PC-3 (cell line): ENCODE measurements at regions not wholly inside any gene's neighbourhood (a gene's known extent, or its start where the extent isn't known, plus 50 kb on each side); places are given as distances from the start of the nearest gene placed in this dataset.

ENCODE experiments used
- ATAC-seq: fragments of 200-7000 bp; cut with Tn5 transposase; 2 replicates; pipeline ENCODE4 v1.9.1; 2020; ENCODE audit warnings: mild to moderate bottlenecking, moderate library complexity
- BruUV-seq: library from RNA; stranded (reverse); fragments of 400-500 nt; replicated peaks from 2 replicates; lab custom pipeline; 2021; lab: Mats Ljungman, UMichigan
- CTCF ChIA-PET: fragments of 300-600 bp; sonication (Branson Sonifier 250); formaldehyde crosslinking; loops from one replicate; lab custom pipeline; 2022; ENCODE audit warnings: antibody characterized with exemption; lab: Charles Lee
- POLR2A ChIA-PET: fragments of 300-600 bp; sonication (Branson Sonifier 250); formaldehyde crosslinking; loops from one replicate; lab custom pipeline; 2022; ENCODE audit warnings: antibody characterized with exemption; ENCODE audit not compliant: unreplicated experiment; lab: Charles Lee
- DNase-seq: peaks from one replicate; pipeline ENCODE4 v3.0.0-alpha.2; 2015
- H2AFZ ChIP-seq: fragments of 300-600 bp; sonication (generic); 2 replicates; pipeline ENCODE4 v1.6.0; 2016; ENCODE audit warnings: antibody characterized with exemption, low read length
- H3F3A ChIP-seq: fragments of 300-600 bp; sonication (generic); one replicate; pipeline ENCODE4 v1.6.0; 2017; ENCODE audit warnings: antibody characterized with exemption, low read length, control low read depth, mild to moderate bottlenecking; ENCODE audit not compliant: unreplicated experiment
- H3K27ac ChIP-seq: fragments of 300-600 bp; sonication (generic); 2 replicates; pipeline ENCODE4 v1.5.1; 2016; ENCODE audit warnings: mild to moderate bottlenecking, low read length
- H3K27me3 ChIP-seq: fragments of 300-600 bp; sonication (generic); 2 replicates; pipeline ENCODE4 v1.6.1; 2016; ENCODE audit warnings: low read length, mixed read lengths
- H3K36me3 ChIP-seq: fragments of 300-600 bp; sonication (generic); 2 replicates; pipeline ENCODE4 v1.6.1; 2016; ENCODE audit warnings: low read depth, mixed run types, low read length, mixed read lengths
- H3K4me1 ChIP-seq: fragments of 300-600 bp; sonication (generic); 2 replicates; pipeline ENCODE4 v1.5.1; 2016; ENCODE audit warnings: low read length; ENCODE audit not compliant: insufficient read depth
- H3K4me2 ChIP-seq: fragments of 300-600 bp; sonication (generic); 2 replicates; pipeline ENCODE4 v1.6.0; 2016; ENCODE audit warnings: low read length
- H3K4me3 ChIP-seq: fragments of 300-600 bp; sonication (generic); 2 replicates; pipeline ENCODE4 v1.5.1; 2016; ENCODE audit warnings: mild to moderate bottlenecking, low read length, mixed read lengths
- H3K79me2 ChIP-seq: fragments of 300-600 bp; sonication (generic); 2 replicates; pipeline ENCODE4 v1.6.1; 2017; ENCODE audit warnings: low read length, mixed read lengths
- H3K9ac ChIP-seq: fragments of 300-600 bp; sonication (generic); 2 replicates; pipeline ENCODE4 v1.6.0; 2016; ENCODE audit warnings: mild to moderate bottlenecking, low read length
- H3K9me2 ChIP-seq: fragments of 300-600 bp; sonication (generic); replicated peaks from 2 replicates; pipeline ENCODE4 v1.6.1; 2016; ENCODE audit warnings: mixed run types, low read length, mixed read lengths
- H3K9me3 ChIP-seq: fragments of 300-600 bp; sonication (generic); 2 replicates; pipeline ENCODE4 v1.6.1; 2016; ENCODE audit warnings: low read length, mixed read lengths
- H4K20me1 ChIP-seq: fragments of 300-600 bp; sonication (generic); 2 replicates; pipeline ENCODE4 v1.6.1; 2016; ENCODE audit warnings: low read length, mixed read lengths
- CTCF ChIP-seq: fragments of 300-600 bp; sonication (generic); conservative IDR thresholded peaks from 2 replicates; pipeline ENCODE4 v1.5.1; 2017; ENCODE audit warnings: antibody characterized with exemption, low read depth, mild to moderate bottlenecking, low read length
- EZH2 ChIP-seq: fragments of 300-600 bp; sonication (generic); IDR thresholded peaks from one replicate; pipeline ENCODE4 v1.6.1; 2017; ENCODE audit warnings: antibody characterized with exemption, mild to moderate bottlenecking, low read length; ENCODE audit not compliant: unreplicated experiment
- EZH2phosphoT487 ChIP-seq: fragments of 300-600 bp; sonication (generic); IDR thresholded peaks from 2 replicates; pipeline ENCODE4 v1.6.1; 2018; ENCODE audit warnings: mild to moderate bottlenecking, antibody characterized with exemption, low read length, borderline replicate concordance
- intact Hi-C: fragments of 100-400 bp; cut with micrococcal nuclease; formaldehyde crosslinking; loops from 2 replicates; pipeline ENCODE4 v1.9.0; 2023

- Histone ChIP-seq H3K4me1 (no peaks in the 10 kb centered on the region), H4K20me1 (no peaks in the 10 kb centered on the region), H3K36me3 (no peaks in the 10 kb centered on the region), H3K9ac (no peak overlapping the region), H3K27ac (no peak overlapping the region), H3K4me3 (no peak overlapping the region), H2AFZ (no peak overlapping the region), H3K79me2 (no peaks in the 10 kb centered on the region), H3F3A (no peaks in the 10 kb centered on the region), H3K9me2 (no peaks in the 10 kb centered on the region), H3K9me3 (no peaks in the 10 kb centered on the region), H3K4me2 (no peak overlapping the region), H3K27me3 (no peaks in the 10 kb centered on the region)
- ChIA-PET POLR2A (interaction anchor here (0.7 kb wide), 1 partner anchor 339 kb away, joined by 3 read pairs; no protein-coding TSS in a partner anchor), CTCF (no interaction called here)
- DNase-seq (no peak), ATAC-seq (no peak)
- no TSS peak for BruUV-seq
- intact Hi-C loops, result no loop called here
- no peak for TF ChIP-seq EZH2
- TF ChIP-seq EZH2phosphoT487, result no peak
- no peak for TF ChIP-seq CTCF
These were observed 361.3 kb upstream of the BTBD3 start for GRCh38 chr20:11556410-11556809.

GRCh38 chr20:11564491-11564890, 353.2 kb upstream of the BTBD3 start:
- Histone ChIP-seq H3K27ac (no peak overlapping the region), H3K9me3 (no peaks in the 10 kb centered on the region), H3F3A (no peaks in the 10 kb centered on the region), H3K4me1 (no peaks in the 10 kb centered on the region), H3K9me2 (no peaks in the 10 kb centered on the region), H4K20me1 (no peaks in the 10 kb centered on the region), H2AFZ (no peak overlapping the region), H3K4me3 (no peak overlapping the region), H3K27me3 (peaks cover 38% of the 10 kb centered on the region), H3K36me3 (no peaks in the 10 kb centered on the region), H3K9ac (no peak overlapping the region), H3K4me2 (no peak overlapping the region), H3K79me2 (no peaks in the 10 kb centered on the region)
- ChIA-PET POLR2A (interaction anchor here (0.7 kb wide), 1 partner anchor 328 kb away, joined by 3 read pairs; no protein-coding TSS in a partner anchor), CTCF (no interaction called here)
- ATAC-seq, result no peak
- no TSS peak for BruUV-seq
- intact Hi-C loops, result no loop called here
- TF ChIP-seq EZH2, result no peak
- no peak for TF ChIP-seq EZH2phosphoT487
- no peak for TF ChIP-seq CTCF
- no peak for DNase-seq

- H3K27me3 ChIP-seq, result peaks cover 56% of the 10 kb centered on the region
- no peak overlapping the region for H3K4me3 ChIP-seq
- no peaks in the 10 kb centered on the region for H4K20me1 ChIP-seq
- no peaks in the 10 kb centered on the region for H3K4me1 ChIP-seq
- DNase-seq (peak; percentile 46), ATAC-seq (no peak)
- H2AFZ ChIP-seq, result no peak overlapping the region
- no peaks in the 10 kb centered on the region for H3F3A ChIP-seq
- H3K9me2 ChIP-seq, result no peaks in the 10 kb centered on the region
- H3K27ac ChIP-seq, result no peak overlapping the region
- intact Hi-C loops, result no loop called here
- H3K9me3 ChIP-seq, result no peaks in the 10 kb centered on the region
- ChIA-PET POLR2A (no interaction called here), CTCF (no interaction called here)
- H3K79me2 ChIP-seq, result no peaks in the 10 kb centered on the region
- no peak overlapping the region for H3K4me2 ChIP-seq
- H3K9ac ChIP-seq, result no peak overlapping the region
- BruUV-seq, result no TSS peak
- H3K36me3 ChIP-seq, result no peaks in the 10 kb centered on the region
- TF ChIP-seq EZH2, result no peak
- TF ChIP-seq CTCF, result peak; percentile 36; the same call in 1 of the 2 replicates
These were observed 348.5 kb upstream of the BTBD3 start for GRCh38 chr20:11569163-11569562.
